ENCODE measurements at regions not wholly inside any gene's neighbourhood (a gene's known extent, or its start where the extent isn't known, plus 50 kb on each side); places are given as distances from the start of the nearest gene placed in this dataset.

- H3K4me3 ChIP-seq (ENCODE audit: low read depth, low read length): no peak overlapping the region
- TF ChIP-seq CTCF (IDR thresholded peaks at IDR 0.05; ENCODE audit: borderline replicate concordance, insufficient read depth, low read depth, low read length): no peak
Measured at GRCh38 chr2:105578166-105578565, 166.5 kb upstream of the NCK2 start.

DNA sequence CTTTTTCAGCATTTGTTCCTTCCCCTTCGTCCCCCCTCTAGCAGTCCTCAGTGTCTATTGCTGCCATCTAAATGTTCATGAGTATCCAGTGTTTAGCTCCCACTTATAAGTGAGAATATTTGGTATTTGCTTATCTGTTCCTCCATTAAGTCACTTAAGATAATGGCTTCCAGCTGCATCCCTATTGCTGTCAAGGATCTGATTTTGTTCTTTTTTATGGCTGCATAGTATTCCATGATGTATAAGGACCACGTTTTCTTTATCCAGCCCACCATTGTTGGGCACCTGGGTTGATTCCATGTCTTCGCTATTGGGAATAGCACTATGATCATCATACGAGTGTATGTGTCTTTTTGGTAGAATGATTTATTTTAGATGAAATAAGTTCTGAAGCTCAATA lies 166.9 kb upstream of the NCK2 start:
- TF ChIP-seq CTCF (IDR thresholded peaks at IDR 0.05; ENCODE audit: borderline replicate concordance, insufficient read depth, low read depth, low read length): no peak
- no peak overlapping the region for H3K4me3 ChIP-seq (ENCODE audit: low read depth, low read length)

- TF ChIP-seq CTCF (IDR thresholded peaks at IDR 0.05; ENCODE audit: borderline replicate concordance, insufficient read depth, low read depth, low read length): peak; percentile 42; the same call in 1 of the 2 replicates
- no peak overlapping the region for H3K4me3 ChIP-seq (ENCODE audit: low read depth, low read length)
Measured at GRCh38 chr2:105576440-105577241, 168.1 kb upstream of the NCK2 start.

DNA sequence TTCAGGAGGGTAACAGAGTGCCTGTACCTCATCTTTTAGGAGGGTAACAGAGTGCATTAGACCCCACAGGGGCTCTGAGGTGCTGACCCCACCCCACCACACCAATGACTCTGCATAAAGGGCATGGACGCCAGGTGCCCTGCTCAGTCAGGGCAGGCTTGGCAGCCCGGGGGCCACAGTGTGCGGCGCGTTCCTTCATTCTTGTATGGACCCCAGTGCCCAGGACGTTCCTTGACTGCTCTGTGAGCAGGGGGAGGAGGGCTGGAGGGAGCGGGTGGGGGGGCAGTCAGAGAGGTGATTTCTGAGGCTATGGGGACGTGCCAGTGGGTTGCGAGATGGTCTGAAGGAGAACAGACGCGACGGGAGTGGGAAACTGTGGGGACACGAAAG lies 168.7 kb upstream of the NCK2 start:
- no peak overlapping the region for H3K4me3 ChIP-seq (ENCODE audit: low read depth, low read length)
- no peak for TF ChIP-seq CTCF (IDR thresholded peaks at IDR 0.05; ENCODE audit: borderline replicate concordance, insufficient read depth, low read depth, low read length)

- no peak overlapping the region for H3K4me3 ChIP-seq (ENCODE audit: low read depth, low read length)
- TF ChIP-seq CTCF (IDR thresholded peaks at IDR 0.05; ENCODE audit: borderline replicate concordance, insufficient read depth, low read depth, low read length): no peak
Measured at GRCh38 chr2:105575499-105576025, 169.2 kb upstream of the NCK2 start.

GRCh38 chr2:105574796-105575344 lies 169.8 kb upstream of the NCK2 start:
- H3K4me3 ChIP-seq (ENCODE audit: low read depth, low read length): no peak overlapping the region
- TF ChIP-seq CTCF (IDR thresholded peaks at IDR 0.05; ENCODE audit: borderline replicate concordance, insufficient read depth, low read depth, low read length): no peak
